ENCODE measurements at regions not wholly inside any gene's neighbourhood (a gene's known extent, or its start where the extent isn't known, plus 50 kb on each side); places are given as distances from the start of the nearest gene placed in this dataset.
"Not testable (repeated sequence)": the region's sequence is repeated elsewhere in the genome, so short reads cannot be mapped to it uniquely, and the experiment has no call there.

DNA sequence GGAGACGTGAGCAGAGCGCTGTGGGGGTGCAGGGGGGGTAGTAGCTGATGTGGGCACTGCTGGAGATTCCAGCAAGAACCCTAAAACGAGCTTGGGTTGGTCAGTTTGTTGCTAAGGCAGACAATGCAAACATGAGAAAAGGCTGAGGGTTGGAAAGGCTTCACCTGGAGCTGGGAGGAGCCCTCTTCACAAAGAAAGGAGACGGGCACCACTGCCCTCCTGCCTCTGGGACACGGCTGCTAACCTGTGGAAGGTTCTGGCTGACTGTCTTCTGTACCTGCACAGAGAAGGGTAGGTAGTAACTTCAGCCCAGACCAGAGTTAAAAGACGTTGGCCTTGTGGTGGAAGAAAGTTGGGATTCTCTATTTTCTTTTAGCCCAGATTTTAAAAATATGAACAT lies 108.7 kb downstream of the SUCLA2 start:
- TF ChIP-seq ZFX (IDR thresholded peaks at IDR 0.05; ENCODE audit: borderline replicate concordance): no peak
- TF ChIP-seq, protein P1, sequence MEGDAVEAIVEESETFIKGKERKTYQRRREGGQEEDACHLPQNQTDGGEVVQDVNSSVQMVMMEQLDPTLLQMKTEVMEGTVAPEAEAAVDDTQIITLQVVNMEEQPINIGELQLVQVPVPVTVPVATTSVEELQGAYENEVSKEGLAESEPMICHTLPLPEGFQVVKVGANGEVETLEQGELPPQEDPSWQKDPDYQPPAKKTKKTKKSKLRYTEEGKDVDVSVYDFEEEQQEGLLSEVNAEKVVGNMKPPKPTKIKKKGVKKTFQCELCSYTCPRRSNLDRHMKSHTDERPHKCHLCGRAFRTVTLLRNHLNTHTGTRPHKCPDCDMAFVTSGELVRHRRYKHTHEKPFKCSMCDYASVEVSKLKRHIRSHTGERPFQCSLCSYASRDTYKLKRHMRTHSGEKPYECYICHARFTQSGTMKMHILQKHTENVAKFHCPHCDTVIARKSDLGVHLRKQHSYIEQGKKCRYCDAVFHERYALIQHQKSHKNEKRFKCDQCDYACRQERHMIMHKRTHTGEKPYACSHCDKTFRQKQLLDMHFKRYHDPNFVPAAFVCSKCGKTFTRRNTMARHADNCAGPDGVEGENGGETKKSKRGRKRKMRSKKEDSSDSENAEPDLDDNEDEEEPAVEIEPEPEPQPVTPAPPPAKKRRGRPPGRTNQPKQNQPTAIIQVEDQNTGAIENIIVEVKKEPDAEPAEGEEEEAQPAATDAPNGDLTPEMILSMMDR (IDR thresholded peaks at IDR 0.05): no peak
- no peak overlapping the region for H3K27ac ChIP-seq

DNA sequence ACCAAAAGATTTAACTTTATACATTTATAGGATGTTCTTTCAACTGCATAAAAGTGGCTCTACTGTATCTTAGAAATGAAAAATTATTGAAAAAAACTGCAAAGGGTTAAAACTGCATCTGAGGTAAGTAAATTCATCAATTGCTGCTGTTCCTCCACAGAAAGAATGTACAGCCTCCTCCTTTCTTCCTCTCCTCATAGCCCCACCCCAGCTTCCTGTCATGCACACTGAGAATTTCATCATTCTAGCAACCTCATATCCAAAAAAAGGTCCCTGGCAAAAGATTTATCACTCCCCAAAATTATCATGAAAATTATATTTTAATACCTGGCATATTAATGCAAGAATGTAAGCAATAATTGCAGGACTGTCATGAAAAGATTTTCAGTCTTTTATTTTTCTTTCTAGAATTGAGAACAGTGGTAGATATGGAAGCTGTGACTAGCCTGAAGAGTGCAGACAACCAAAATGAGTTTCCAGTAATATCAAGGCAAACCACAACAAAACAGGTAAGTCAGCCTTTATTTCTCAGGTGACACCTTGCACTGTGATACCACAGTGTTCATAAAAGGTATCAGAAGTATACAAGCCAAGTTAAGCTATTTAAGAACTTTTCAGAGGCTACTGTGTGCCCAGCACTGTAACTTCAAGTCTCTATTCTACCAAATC lies 110.8 kb downstream of the SUCLA2 start:
- H3K27ac ChIP-seq: no peak overlapping the region
- no peak for TF ChIP-seq ZFX (IDR thresholded peaks at IDR 0.05; ENCODE audit: borderline replicate concordance)
- TF ChIP-seq, protein P1 (IDR thresholded peaks at IDR 0.05): no peak

DNA sequence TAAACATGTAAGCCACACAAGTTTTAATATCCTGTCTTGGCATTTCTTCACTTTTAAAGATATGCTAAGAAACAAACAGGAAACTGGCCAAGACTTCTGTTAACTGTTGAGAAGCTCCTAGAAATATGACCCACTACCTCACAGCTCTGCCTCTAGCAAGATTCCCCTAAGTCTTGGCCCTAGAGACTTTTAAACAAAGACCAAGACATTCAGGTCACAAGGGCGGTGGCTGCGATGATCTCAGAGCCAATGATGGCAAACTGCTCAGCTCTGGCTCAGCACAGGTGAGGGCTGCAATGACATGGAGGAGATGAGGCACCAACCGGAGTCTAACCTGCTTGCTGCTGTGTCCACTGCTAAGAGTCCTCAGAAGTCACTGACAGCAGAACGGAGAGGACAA lies 114.8 kb downstream of the SUCLA2 start:
- TF ChIP-seq, protein P1 (IDR thresholded peaks at IDR 0.05): no peak
- no peak for TF ChIP-seq ZFX (IDR thresholded peaks at IDR 0.05; ENCODE audit: borderline replicate concordance)
- no peak overlapping the region for H3K27ac ChIP-seq

DNA sequence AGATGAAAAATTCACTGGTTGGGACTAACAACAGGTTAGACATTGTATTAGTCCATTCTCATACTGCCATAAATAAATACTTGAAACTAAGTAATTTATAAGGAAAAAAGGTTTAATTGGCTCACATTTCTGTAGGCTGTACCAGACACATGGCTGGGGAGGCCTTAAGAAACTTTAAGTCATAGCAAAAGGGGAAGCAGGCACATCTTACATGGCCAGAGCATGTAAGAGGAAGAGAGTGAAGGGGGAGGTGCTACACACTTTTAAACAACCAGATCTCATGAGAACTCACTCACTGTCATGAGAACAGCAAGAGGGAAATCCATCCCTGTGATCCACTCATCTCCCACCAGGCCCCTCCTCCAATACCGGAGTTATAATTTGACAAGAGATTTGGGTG lies 125.9 kb downstream of the SUCLA2 start:
- no peak overlapping the region for H3K27ac ChIP-seq
- TF ChIP-seq, protein P1 (IDR thresholded peaks at IDR 0.05): no peak
- no peak for TF ChIP-seq ZFX (IDR thresholded peaks at IDR 0.05; ENCODE audit: borderline replicate concordance)

DNA sequence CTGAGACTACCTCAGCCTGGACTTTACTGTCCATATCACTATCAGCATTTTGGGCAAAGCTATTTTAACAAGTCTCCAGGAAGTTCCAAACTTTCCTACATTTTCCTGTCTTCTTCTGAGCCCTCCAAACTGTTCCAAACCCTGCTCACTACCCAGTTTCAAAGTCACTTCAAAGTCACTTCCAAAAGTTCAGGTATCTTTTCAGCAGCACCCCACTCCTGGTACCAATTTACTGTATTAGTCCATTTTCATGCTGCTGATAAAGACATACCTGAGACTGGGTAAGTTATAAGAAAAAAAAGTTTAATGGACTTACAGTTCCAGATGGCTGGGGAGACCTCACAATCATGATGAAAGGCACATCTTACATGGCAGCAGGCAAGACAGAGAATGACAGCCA lies 127.1 kb downstream of the SUCLA2 start:
- not testable (repeated sequence) for H3K27ac ChIP-seq

DNA sequence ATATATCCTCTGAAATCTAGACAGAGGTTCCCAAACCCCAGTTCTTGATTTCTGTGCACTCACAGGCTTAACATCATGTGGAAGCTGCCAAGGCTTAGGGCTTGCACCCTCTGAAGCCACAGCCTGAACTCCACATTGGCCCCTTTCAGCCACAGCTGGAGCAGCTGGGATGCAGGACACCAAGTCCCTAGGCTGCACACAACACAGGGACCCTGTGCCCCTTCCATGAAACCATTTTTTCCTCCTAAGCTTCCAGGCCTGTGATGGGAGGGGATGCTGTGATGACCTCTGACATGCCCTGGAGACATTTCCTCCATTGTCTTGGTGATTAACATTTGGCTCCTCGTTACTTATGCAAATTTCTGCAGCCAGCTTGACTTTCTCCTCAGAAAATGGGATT lies 127.8 kb downstream of the SUCLA2 start:
- H3K27ac ChIP-seq: not testable (repeated sequence)

DNA sequence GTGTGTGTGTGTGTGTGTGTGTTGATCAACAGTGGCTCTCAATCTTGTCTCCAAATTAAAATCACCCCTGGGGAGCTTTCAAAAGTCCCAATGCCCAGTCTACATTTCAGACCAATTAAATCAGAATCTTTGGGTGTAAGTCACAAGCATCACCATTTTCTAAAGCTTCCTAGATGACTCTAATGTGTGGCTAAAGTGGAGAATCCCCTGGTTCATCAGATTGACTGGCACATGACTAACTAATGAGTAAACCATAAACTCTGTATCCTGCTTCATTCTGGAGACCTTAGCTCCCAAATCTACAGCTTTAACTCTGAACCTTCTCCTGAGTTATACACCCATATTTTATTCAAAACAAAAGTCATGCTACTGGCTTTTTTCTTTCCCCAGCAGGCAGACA lies 131.3 kb downstream of the SUCLA2 start:
- no peak overlapping the region for H3K27ac ChIP-seq
- TF ChIP-seq, protein P1 (IDR thresholded peaks at IDR 0.05): no peak
- no peak for TF ChIP-seq ZFX (IDR thresholded peaks at IDR 0.05; ENCODE audit: borderline replicate concordance)

DNA sequence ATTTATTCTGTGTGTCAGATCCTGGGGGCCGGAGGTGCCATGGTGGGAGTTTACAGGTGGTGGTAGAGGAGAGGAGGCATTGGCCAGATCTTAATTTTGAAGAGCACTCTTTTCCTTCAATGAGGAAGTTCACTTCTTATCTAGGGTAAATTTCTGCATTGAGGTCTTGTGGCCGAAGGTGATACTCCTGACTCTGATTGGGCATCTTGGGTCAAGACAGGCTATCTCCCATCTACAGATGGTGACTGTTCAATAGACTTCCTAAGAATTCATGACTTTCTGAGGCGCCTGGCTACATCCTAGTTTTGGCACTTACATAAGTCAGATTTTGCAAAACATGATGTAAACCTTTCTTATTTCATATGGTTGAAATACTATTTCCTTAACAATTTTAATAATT lies 135.2 kb downstream of the SUCLA2 start:
- H3K27ac ChIP-seq: no peak overlapping the region
- TF ChIP-seq ZFX (IDR thresholded peaks at IDR 0.05; ENCODE audit: borderline replicate concordance): no peak
- TF ChIP-seq, protein P1 (IDR thresholded peaks at IDR 0.05): no peak

All from 22Rv1 (cell line).